ENCODE measurements at regions not wholly inside any gene's neighbourhood (a gene's known extent, or its start where the extent isn't known, plus 50 kb on each side); places are given as distances from the start of the nearest gene placed in this dataset.

DNA sequence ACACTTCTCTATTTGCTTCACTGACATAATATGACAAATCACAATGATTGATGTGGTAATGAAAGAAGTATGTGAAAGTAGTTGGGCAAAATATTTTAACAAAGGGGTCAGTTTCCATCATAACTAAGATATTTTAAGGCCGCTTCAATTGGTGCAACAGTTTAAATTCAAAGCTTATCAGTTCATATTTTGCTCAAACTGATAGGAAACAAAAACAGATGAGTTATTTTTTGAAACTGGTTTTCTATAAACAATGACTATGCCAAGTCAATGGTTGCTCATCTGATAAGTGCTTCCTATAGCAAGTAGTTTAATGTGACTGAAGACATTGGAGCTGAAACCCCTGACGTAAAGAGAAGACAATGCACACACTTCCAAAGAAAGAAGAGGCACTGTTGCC lies 1290.7 kb downstream of the SUCLG1 start:
- no peak for DNase-seq
- ATAC-seq (ENCODE audit: insufficient read depth, low FRiP score), result no peak
- Histone ChIP-seq H3K36me3 (ENCODE audit: control insufficient read depth in 4 of 4, insufficient read depth in 4 of 4, low read length in 4 of 4) (no peaks in the 10 kb centered on the region), H3K9me3 (ENCODE audit: control insufficient read depth in 4 of 4, insufficient read depth in 3 of 4, low read length in 3 of 4) (no peaks in the 10 kb centered on the region), H3K27me3 (ENCODE audit: control insufficient read depth in 3 of 3, insufficient read depth in 3 of 3, low read length in 2 of 3) (no peaks in the 10 kb centered on the region), H3K27ac (ENCODE audit: low read depth in 1 of 2, low read length in 1 of 2) (no peak overlapping the region), H3K9ac (ENCODE audit: insufficient read depth in 1 of 2, low read length in 2 of 2) (no peak overlapping the region), H3K4me3 (no peak overlapping the region), H3K4me1 (ENCODE audit: control insufficient read depth in 5 of 5, insufficient read depth in 5 of 5, low read length in 5 of 5) (no peaks in the 10 kb centered on the region)
- 57 to 80% methylated on average over 2 of the region's 2 CpGs for whole genome bisulfite sequencing, 2 donors
- TF ChIP-seq, protein P1, sequence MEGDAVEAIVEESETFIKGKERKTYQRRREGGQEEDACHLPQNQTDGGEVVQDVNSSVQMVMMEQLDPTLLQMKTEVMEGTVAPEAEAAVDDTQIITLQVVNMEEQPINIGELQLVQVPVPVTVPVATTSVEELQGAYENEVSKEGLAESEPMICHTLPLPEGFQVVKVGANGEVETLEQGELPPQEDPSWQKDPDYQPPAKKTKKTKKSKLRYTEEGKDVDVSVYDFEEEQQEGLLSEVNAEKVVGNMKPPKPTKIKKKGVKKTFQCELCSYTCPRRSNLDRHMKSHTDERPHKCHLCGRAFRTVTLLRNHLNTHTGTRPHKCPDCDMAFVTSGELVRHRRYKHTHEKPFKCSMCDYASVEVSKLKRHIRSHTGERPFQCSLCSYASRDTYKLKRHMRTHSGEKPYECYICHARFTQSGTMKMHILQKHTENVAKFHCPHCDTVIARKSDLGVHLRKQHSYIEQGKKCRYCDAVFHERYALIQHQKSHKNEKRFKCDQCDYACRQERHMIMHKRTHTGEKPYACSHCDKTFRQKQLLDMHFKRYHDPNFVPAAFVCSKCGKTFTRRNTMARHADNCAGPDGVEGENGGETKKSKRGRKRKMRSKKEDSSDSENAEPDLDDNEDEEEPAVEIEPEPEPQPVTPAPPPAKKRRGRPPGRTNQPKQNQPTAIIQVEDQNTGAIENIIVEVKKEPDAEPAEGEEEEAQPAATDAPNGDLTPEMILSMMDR (IDR thresholded peaks at IDR 0.05; ENCODE audit: control extremely low read depth, extremely low read depth), result no peak

DNA sequence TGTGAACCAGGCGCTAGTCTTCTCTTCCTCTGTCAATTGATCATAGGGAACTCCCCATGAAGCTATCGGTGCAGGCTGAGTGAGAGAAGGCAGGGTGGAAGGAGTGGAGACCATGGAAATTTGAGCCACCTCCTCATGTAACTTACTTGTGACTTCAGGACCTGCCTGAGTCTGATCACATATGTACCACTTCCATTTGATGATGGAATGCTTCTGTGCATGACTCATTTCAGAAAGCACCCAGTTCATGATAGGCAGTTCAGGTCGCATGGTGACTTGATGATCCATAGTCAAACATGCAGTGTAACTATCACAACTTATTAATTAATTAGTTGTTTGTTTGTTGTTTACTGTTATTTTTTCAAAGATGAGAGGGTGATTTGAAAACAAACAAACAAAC lies 1296.7 kb downstream of the SUCLG1 start:
- DNase-seq (no peak), ATAC-seq (ENCODE audit: insufficient read depth, low FRiP score) (no peak)
- Histone ChIP-seq H3K4me1 (ENCODE audit: control insufficient read depth in 5 of 5, insufficient read depth in 5 of 5, low read length in 5 of 5) (no peaks in the 10 kb centered on the region), H3K27me3 (ENCODE audit: control insufficient read depth in 3 of 3, insufficient read depth in 3 of 3, low read length in 2 of 3) (no peaks in the 10 kb centered on the region), H3K36me3 (ENCODE audit: control insufficient read depth in 4 of 4, insufficient read depth in 4 of 4, low read length in 4 of 4) (no peaks in the 10 kb centered on the region), H3K9me3 (ENCODE audit: control insufficient read depth in 4 of 4, insufficient read depth in 3 of 4, low read length in 3 of 4) (no peaks in the 10 kb centered on the region), H3K9ac (ENCODE audit: insufficient read depth in 1 of 2, low read length in 2 of 2) (no peak overlapping the region), H3K27ac (ENCODE audit: low read depth in 1 of 2, low read length in 1 of 2) (no peak overlapping the region), H3K4me3 (no peak overlapping the region)
- TF ChIP-seq, protein P1 (IDR thresholded peaks at IDR 0.05; ENCODE audit: control extremely low read depth, extremely low read depth), result no peak
- WGBS, 2 donors, result 85 to 93% methylated on average over 3 of the region's 3 CpGs

DNA sequence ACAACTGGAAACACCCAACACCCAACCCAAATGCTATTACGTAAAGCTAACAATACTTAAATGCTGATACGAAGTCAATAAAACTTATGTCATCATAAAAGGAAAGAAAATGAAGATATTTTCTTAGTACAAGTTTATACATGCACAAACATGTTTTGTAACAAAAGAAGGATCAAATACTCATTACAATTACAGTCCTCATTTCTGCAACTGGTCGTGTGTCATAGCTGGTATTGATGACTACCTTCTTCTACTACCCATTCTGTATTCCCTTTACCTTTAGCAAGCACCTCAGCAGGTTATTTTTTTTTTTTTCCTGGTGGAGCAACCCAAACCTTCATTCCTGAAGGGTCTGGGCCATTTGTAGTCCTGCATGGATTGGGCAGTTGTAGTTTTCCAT lies 1298.5 kb downstream of the SUCLG1 start:
- Histone ChIP-seq H3K4me1 (ENCODE audit: control insufficient read depth in 5 of 5, insufficient read depth in 5 of 5, low read length in 5 of 5) (no peaks in the 10 kb centered on the region), H3K9ac (ENCODE audit: insufficient read depth in 1 of 2, low read length in 2 of 2) (no peak overlapping the region), H3K9me3 (ENCODE audit: control insufficient read depth in 4 of 4, insufficient read depth in 3 of 4, low read length in 3 of 4) (no peaks in the 10 kb centered on the region), H3K27me3 (ENCODE audit: control insufficient read depth in 3 of 3, insufficient read depth in 3 of 3, low read length in 2 of 3) (no peaks in the 10 kb centered on the region), H3K27ac (ENCODE audit: low read depth in 1 of 2, low read length in 1 of 2) (no peak overlapping the region), H3K36me3 (ENCODE audit: control insufficient read depth in 4 of 4, insufficient read depth in 4 of 4, low read length in 4 of 4) (no peaks in the 10 kb centered on the region), H3K4me3 (no peak overlapping the region)
- ATAC-seq (ENCODE audit: insufficient read depth, low FRiP score), result no peak
- WGBS, 2 donors, result 89 to 90% methylated on average over 3 of the region's 3 CpGs
- TF ChIP-seq, protein P1 (IDR thresholded peaks at IDR 0.05; ENCODE audit: control extremely low read depth, extremely low read depth), result no peak
- no peak for DNase-seq

DNA sequence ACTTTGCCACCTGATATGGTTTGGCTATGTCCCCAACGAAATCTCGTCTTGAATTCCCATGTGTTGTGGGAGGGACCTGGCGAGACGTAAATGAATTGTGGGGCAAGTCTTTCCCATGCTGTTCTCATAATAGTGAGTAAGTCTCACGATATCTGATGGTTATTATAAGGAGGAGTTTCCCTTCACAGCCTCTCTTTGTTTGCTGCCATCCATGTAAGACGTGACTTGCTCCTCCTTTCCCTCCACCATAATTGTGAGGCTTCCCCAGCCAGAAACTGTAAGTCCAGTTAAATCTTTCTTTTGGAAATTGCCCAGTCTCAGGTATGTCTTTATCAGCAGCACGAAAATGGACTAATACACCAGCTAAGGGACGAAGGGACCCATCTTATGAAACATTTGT lies 1303.3 kb downstream of the SUCLG1 start:
- H3K9ac ChIP-seq (ENCODE audit: insufficient read depth in 1 of 2, low read length in 2 of 2), result no peak overlapping the region
- TF ChIP-seq, protein P1 (IDR thresholded peaks at IDR 0.05; ENCODE audit: control extremely low read depth, extremely low read depth), result no peak
- no peak overlapping the region for H3K4me3 ChIP-seq
- no peaks in the 10 kb centered on the region for H3K36me3 ChIP-seq (ENCODE audit: control insufficient read depth in 4 of 4, insufficient read depth in 4 of 4, low read length in 4 of 4)
- WGBS, 2 donors, result 91% methylated on average over 8 of the region's 8 CpGs
- no peak overlapping the region for H3K27ac ChIP-seq (ENCODE audit: low read depth in 1 of 2, low read length in 1 of 2)
- no peaks in the 10 kb centered on the region for H3K4me1 ChIP-seq (ENCODE audit: control insufficient read depth in 5 of 5, insufficient read depth in 5 of 5, low read length in 5 of 5)
- no peak for ATAC-seq (ENCODE audit: insufficient read depth, low FRiP score)
- no peaks in the 10 kb centered on the region for H3K27me3 ChIP-seq (ENCODE audit: control insufficient read depth in 3 of 3, insufficient read depth in 3 of 3, low read length in 2 of 3)
- no peak for DNase-seq
- H3K9me3 ChIP-seq (ENCODE audit: control insufficient read depth in 4 of 4, insufficient read depth in 3 of 4, low read length in 3 of 4), result no peaks in the 10 kb centered on the region
